ENCODE measurements at regions not wholly inside any gene's neighbourhood (a gene's known extent, or its start where the extent isn't known, plus 50 kb on each side); places are given as distances from the start of the nearest gene placed in this dataset.

DNA sequence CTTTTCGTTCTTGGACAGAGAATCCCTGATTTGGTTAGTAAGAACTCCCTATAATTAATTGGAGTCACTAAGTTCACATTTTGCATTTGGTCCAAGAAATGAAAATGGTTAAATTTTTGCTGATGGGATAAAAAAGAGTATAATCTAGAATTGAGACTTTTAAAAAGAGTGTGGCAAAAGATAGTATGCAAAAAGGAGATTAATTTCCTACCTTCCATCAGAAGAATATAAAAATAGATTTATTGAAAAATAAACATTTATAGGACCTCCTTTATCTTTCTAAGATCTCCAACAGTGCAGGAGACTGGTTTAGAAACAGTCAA, 105.5 kb upstream of the EEF1E1 start:
- no peak for DNase-seq (ENCODE audit: low read depth)
- TF ChIP-seq, protein P1, sequence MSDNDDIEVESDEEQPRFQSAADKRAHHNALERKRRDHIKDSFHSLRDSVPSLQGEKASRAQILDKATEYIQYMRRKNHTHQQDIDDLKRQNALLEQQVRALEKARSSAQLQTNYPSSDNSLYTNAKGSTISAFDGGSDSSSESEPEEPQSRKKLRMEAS (IDR thresholded peaks at IDR 0.05; ENCODE audit: low read depth, low read length), result no peak
- TF ChIP-seq POLR2A (IDR thresholded peaks at IDR 0.05; ENCODE audit: extremely low read depth, insufficient read length) (no peak), MYC (IDR thresholded peaks at IDR 0.05; ENCODE audit: low read depth, low read length) (no peak)
- TF ChIP-seq, protein P2, sequence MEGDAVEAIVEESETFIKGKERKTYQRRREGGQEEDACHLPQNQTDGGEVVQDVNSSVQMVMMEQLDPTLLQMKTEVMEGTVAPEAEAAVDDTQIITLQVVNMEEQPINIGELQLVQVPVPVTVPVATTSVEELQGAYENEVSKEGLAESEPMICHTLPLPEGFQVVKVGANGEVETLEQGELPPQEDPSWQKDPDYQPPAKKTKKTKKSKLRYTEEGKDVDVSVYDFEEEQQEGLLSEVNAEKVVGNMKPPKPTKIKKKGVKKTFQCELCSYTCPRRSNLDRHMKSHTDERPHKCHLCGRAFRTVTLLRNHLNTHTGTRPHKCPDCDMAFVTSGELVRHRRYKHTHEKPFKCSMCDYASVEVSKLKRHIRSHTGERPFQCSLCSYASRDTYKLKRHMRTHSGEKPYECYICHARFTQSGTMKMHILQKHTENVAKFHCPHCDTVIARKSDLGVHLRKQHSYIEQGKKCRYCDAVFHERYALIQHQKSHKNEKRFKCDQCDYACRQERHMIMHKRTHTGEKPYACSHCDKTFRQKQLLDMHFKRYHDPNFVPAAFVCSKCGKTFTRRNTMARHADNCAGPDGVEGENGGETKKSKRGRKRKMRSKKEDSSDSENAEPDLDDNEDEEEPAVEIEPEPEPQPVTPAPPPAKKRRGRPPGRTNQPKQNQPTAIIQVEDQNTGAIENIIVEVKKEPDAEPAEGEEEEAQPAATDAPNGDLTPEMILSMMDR (IDR thresholded peaks at IDR 0.05; ENCODE audit: low read depth, low read length), result no peak
- H3K4me3 ChIP-seq (ENCODE audit: low read depth, low read length), result no peak overlapping the region

DNA sequence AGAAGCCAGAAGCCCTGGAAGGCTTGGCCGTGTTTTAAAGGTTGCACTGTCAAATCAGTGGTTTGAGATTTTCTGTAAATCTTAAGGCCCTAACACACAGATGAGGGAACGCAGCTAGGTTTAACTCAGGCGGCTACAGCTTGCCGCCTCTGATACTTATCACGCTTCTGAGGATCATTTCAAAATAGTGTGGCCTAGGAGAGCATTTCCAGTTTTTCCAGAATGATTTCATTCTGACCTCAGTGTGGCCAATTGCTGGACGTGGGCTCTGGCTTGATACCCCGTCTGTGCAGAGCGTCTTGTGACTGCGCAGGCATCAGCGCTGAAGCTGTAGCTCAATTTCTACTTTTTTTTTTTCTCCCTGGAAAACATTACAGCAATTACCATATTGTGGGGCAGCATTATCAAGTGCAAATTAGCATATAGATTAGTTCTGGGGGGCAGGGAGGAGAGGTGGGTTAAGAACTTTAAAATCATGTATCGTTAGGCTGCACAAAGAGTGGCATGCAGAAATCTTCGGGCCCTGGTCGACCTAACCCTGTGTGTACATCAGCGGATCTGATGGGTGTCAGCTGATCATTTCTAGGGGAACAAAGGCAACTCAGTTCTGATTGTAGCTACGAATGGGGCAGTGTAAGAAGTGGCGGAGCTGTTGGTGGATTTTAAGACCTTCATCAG, 105.0 kb upstream of the EEF1E1 start:
- no peak for DNase-seq (ENCODE audit: low read depth)
- no peak overlapping the region for H3K4me3 ChIP-seq (ENCODE audit: low read depth, low read length)
- TF ChIP-seq POLR2A (IDR thresholded peaks at IDR 0.05; ENCODE audit: extremely low read depth, insufficient read length), result no peak
- no peak for TF ChIP-seq MYC (IDR thresholded peaks at IDR 0.05; ENCODE audit: low read depth, low read length)
- TF ChIP-seq, protein P2 (IDR thresholded peaks at IDR 0.05; ENCODE audit: low read depth, low read length), result no peak
- TF ChIP-seq, protein P1 (IDR thresholded peaks at IDR 0.05; ENCODE audit: low read depth, low read length), result no peak

DNA sequence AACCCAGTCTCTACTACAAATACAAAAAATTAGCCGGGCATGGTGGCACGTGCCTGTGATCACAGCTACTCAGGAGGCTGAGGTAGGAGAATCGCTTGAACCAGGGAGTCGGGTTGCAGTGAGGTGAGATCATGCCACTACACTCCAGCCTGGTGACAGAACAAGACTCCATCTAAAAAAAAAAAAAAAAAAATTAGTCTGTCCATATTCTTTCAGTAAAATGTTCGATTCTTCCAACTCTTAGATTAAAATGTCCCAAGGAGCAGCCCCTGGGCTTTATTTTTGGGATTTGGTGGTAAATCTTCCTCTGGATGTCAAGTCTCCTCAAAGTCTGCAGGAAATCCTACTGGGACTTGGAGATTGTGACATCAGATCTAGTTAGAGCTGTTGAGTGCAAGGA, 101.0 kb upstream of the EEF1E1 start:
- no peak for DNase-seq (ENCODE audit: low read depth)
- H3K4me3 ChIP-seq (ENCODE audit: low read depth, low read length), result no peak overlapping the region
- TF ChIP-seq POLR2A (IDR thresholded peaks at IDR 0.05; ENCODE audit: extremely low read depth, insufficient read length), result no peak
- TF ChIP-seq, protein P1 (IDR thresholded peaks at IDR 0.05; ENCODE audit: low read depth, low read length), result no peak
- TF ChIP-seq, protein P2 (IDR thresholded peaks at IDR 0.05; ENCODE audit: low read depth, low read length), result no peak
- TF ChIP-seq MYC (IDR thresholded peaks at IDR 0.05; ENCODE audit: low read depth, low read length), result no peak

DNA sequence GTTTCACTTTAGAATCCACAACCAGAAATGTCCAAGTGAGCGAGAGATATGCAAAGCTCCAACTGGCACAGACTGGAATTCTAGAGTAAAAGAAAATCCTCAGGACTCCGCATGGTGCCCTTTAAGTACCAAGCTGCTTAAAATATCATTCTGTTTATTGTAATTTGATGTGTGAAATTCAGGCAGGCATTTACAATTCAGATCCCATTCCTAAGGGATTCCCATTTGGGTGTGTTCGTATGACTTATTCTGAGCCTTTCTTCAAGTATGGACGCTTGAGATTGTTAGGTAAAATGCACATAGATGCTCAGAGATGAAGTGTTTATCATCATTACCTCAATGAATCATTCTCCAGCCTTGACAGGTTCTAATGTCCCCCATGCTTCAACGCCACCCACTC, 99.3 kb upstream of the EEF1E1 start:
- TF ChIP-seq, protein P1 (IDR thresholded peaks at IDR 0.05; ENCODE audit: low read depth, low read length), result no peak
- TF ChIP-seq POLR2A (IDR thresholded peaks at IDR 0.05; ENCODE audit: extremely low read depth, insufficient read length) (no peak), MYC (IDR thresholded peaks at IDR 0.05; ENCODE audit: low read depth, low read length) (no peak)
- TF ChIP-seq, protein P2 (IDR thresholded peaks at IDR 0.05; ENCODE audit: low read depth, low read length), result no peak
- DNase-seq (ENCODE audit: low read depth), result no peak
- H3K4me3 ChIP-seq (ENCODE audit: low read depth, low read length), result no peak overlapping the region

DNA sequence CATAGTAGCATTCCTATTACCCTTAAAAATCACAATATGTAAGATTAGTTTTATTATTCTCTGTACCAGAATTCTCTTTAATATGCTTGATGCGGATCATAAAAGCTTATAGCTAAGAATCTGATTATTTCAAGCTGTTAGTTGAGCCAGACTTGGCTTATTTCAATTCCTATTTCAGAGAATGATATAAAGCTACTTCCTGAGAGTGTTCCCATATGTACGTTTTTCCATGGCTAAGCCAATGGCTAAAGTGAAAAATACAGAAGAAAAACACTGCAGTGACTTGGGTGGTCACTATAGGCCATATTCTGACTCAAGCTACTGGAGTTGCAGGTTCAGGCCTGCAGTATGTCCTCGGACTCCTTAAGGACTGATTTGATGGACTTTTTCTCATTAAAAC, 97.9 kb upstream of the EEF1E1 start:
- no peak for TF ChIP-seq MYC (IDR thresholded peaks at IDR 0.05; ENCODE audit: low read depth, low read length)
- TF ChIP-seq, protein P2 (IDR thresholded peaks at IDR 0.05; ENCODE audit: low read depth, low read length), result no peak
- no peak for TF ChIP-seq POLR2A (IDR thresholded peaks at IDR 0.05; ENCODE audit: extremely low read depth, insufficient read length)
- TF ChIP-seq, protein P1 (IDR thresholded peaks at IDR 0.05; ENCODE audit: low read depth, low read length), result no peak
- no peak for DNase-seq (ENCODE audit: low read depth)
- H3K4me3 ChIP-seq (ENCODE audit: low read depth, low read length), result no peak overlapping the region
